IPS-20b (cell line): ENCODE measurements at regions not wholly inside any gene's neighbourhood (a gene's known extent, or its start where the extent isn't known, plus 50 kb on each side); places are given as distances from the start of the nearest gene placed in this dataset.

Source experiments
- H3K27ac ChIP-seq: one replicate; pipeline ENCODE4 v1.5.1; 2013; ENCODE audit warnings: low read length
- H3K27me3 ChIP-seq: 2 replicates; pipeline ENCODE4 v1.6.1; 2013; ENCODE audit warnings: mild to moderate bottlenecking, low read length, inconsistent platforms; ENCODE audit not compliant: insufficient read depth
- H3K36me3 ChIP-seq: 2 replicates; pipeline ENCODE4 v1.6.1; 2013; ENCODE audit warnings: low read depth, mild to moderate bottlenecking, inconsistent platforms, low read length, moderate library complexity; ENCODE audit not compliant: insufficient read depth
- H3K4me1 ChIP-seq: 2 replicates; pipeline ENCODE4 v1.6.1; 2013; ENCODE audit warnings: mild to moderate bottlenecking, control low read depth, inconsistent platforms, low read length, moderate library complexity; ENCODE audit not compliant: insufficient read depth
- H3K4me3 ChIP-seq: 2 replicates; pipeline ENCODE4 v1.5.1; 2013; ENCODE audit warnings: mild to moderate bottlenecking, low read length, inconsistent platforms
- H3K9ac ChIP-seq: 2 replicates; pipeline ENCODE4 v1.6.1; 2013; ENCODE audit warnings: low read depth, mild to moderate bottlenecking, inconsistent platforms, low read length, moderate library complexity
- H3K9me3 ChIP-seq: 2 replicates; pipeline ENCODE4 v1.6.1; 2013; ENCODE audit warnings: mild to moderate bottlenecking, low read depth, low read length, inconsistent platforms; ENCODE audit not compliant: insufficient read depth

DNA sequence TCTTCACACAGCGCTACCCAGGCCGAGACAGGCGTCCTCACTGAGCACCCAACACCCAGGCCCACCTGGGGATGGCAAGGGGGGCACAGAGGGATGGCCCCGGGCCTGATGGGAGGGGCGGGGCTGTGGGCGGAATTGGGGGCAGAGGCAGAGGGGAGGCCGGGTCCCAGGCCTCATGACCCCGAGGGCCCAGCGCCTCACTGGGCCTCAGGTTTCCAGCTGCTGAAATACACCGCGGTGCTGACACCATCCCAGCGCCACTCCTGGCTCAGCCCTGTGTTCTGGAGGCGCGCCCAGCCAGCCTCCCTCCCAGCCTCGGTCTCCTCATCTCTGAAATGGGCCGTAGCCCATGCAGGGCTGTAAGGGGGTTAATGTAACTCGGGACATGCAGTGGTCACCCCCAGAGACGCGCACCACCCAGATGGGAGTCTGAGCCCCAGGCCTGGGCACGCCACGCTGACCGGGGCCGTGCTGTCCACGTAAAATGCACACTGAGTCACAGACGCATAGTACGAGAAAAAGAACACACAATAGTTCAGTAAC lies 82.3 kb downstream of the UNCX start:
- H3K27me3 ChIP-seq, result no peaks in the 10 kb centered on the region

DNA sequence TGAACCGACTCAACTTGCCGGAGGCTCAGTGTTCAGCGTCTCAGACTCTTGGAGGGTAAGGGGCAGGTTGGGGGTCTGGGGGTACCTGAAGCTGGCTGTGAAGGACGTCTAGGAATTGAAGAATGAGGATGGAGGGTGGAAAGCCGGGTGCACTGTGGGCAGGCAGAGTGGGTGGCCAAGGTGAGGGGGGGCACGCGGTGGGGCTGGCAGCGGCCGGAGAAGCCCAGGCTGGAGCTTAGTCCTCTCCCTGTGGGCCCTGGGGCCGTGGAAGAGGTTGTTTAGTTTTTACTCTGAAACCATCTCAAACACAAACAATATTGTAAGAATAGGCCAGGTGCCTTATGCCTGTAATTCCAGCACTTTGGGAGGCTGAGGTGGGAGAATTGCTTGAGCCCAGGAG lies 83.4 kb downstream of the UNCX start:
- Histone ChIP-seq H3K36me3 (no peaks in the 10 kb centered on the region), H3K4me1 (no peaks in the 10 kb centered on the region)

More for the DNA sequence above, 82.3 kb downstream of the UNCX start:
- no peak overlapping the region for H3K27ac ChIP-seq
- H3K4me3 ChIP-seq, result no peak overlapping the region
- no peaks in the 10 kb centered on the region for H3K36me3 ChIP-seq
- no peaks in the 10 kb centered on the region for H3K9me3 ChIP-seq
- no peaks in the 10 kb centered on the region for H3K4me1 ChIP-seq
- H3K9ac ChIP-seq, result no peak overlapping the region

DNA sequence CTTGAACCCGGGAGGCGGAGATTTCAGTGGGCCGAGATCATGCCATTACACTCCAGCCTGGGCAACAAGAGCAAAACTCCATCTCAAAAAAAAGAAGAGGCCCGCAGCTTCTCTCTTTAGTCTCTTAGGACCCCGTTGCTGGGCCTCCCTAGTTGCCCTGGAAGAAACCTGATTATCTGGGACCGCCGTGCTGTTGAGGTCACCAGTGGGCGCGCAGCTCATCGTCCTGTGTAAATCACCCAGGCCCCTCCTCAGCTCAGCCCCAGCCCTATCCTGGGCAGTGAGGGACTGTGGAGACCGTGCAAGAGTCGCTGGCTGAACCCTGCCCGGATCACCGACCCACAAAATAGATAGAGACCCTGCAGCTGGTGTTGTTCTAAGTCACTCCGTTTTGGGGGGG lies 85.0 kb downstream of the UNCX start:
- H3K36me3 ChIP-seq, result no peaks in the 10 kb centered on the region
- H3K27ac ChIP-seq, result no peak overlapping the region
- H3K9ac ChIP-seq, result no peak overlapping the region
- no peaks in the 10 kb centered on the region for H3K27me3 ChIP-seq
- no peak overlapping the region for H3K4me3 ChIP-seq
- H3K4me1 ChIP-seq, result no peaks in the 10 kb centered on the region
- no peaks in the 10 kb centered on the region for H3K9me3 ChIP-seq

More for the DNA sequence above, 83.4 kb downstream of the UNCX start:
- no peak overlapping the region for H3K27ac ChIP-seq
- H3K9ac ChIP-seq, result no peak overlapping the region
- H3K9me3 ChIP-seq, result no peaks in the 10 kb centered on the region
- H3K4me3 ChIP-seq, result no peak overlapping the region
- no peaks in the 10 kb centered on the region for H3K27me3 ChIP-seq

DNA sequence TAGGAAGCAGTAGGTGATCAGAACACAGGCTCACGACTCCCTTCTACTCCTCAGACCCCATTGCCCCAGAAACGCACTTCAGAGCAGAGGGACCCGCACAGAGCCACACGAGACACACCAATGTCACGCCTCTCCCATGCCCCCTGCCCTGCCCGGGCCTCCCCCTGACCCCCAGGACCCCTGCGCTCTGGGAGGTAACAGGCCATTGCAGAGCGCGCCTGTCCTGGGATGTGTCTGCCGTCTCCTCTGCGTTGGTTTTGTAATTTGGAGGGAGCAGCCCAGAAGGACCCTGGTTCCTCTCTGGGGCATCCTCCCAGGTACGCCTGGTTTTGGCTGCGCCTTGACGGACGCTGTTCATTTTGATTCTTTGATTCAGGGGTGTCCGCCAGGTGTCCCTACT lies 85.4 kb downstream of the UNCX start:
- Histone ChIP-seq H3K36me3 (no peaks in the 10 kb centered on the region), H3K27ac (no peak overlapping the region), H3K27me3 (no peaks in the 10 kb centered on the region), H3K4me1 (no peaks in the 10 kb centered on the region), H3K4me3 (no peak overlapping the region), H3K9ac (no peak overlapping the region), H3K9me3 (no peaks in the 10 kb centered on the region)

DNA sequence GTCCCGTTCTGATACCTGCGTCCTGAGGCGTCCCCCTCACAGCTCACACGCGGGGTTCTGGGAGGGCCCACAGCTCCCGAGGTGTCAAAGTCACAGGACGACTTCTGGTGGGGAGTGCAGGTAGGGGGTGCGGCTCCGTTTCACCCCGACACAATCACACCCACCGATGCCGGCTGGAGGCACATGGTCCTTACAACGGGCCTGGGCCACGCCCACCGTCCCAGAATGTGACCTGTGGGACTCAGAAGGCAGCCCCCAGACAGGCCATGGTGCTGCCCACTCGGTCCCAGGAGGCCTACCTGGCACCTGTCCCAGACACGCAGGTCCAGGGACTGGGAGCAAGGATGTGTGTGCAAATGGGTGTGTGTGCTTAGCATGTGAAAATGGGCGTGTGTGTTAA lies 86.0 kb downstream of the UNCX start:
- H3K4me3 ChIP-seq, result no peak overlapping the region
- H3K4me1 ChIP-seq, result no peaks in the 10 kb centered on the region
- no peak overlapping the region for H3K27ac ChIP-seq
- no peak overlapping the region for H3K9ac ChIP-seq
- no peaks in the 10 kb centered on the region for H3K36me3 ChIP-seq
- no peaks in the 10 kb centered on the region for H3K9me3 ChIP-seq
- no peaks in the 10 kb centered on the region for H3K27me3 ChIP-seq

DNA sequence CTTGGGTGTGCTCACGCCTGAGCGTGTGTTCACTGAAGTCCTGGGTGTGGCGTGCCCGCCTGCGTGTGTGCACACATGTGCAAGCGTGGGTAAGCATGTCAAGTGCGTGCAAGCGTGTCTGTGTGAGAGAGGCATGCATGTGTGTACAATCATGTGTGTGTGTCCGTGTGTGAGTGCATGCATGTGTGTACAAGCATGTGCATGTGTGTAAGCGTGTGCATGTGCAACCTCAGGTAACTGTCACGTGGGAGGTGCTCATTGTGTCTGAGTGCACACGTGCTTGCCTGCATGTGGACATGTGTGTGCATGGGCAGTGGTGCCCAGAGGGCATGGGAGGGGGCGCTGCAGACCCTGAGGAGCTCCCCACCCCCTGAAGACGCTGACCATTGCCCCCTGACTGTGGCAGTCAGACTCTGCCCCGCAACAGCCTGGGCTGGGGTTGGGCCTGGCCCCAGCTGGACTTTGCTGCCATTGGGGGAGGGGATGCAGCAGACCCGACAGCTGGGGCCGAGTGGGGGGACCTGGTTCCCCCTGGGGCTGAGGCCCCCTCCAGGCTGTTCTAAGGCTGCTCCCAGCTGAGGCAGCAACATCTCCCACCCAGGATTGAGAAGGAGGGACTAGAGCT lies 88.1 kb downstream of the UNCX start:
- Histone ChIP-seq H3K27ac (no peak overlapping the region), H3K27me3 (no peaks in the 10 kb centered on the region), H3K4me3 (no peak overlapping the region), H3K9ac (no peak overlapping the region), H3K4me1 (no peaks in the 10 kb centered on the region), H3K9me3 (no peaks in the 10 kb centered on the region), H3K36me3 (no peaks in the 10 kb centered on the region)

DNA sequence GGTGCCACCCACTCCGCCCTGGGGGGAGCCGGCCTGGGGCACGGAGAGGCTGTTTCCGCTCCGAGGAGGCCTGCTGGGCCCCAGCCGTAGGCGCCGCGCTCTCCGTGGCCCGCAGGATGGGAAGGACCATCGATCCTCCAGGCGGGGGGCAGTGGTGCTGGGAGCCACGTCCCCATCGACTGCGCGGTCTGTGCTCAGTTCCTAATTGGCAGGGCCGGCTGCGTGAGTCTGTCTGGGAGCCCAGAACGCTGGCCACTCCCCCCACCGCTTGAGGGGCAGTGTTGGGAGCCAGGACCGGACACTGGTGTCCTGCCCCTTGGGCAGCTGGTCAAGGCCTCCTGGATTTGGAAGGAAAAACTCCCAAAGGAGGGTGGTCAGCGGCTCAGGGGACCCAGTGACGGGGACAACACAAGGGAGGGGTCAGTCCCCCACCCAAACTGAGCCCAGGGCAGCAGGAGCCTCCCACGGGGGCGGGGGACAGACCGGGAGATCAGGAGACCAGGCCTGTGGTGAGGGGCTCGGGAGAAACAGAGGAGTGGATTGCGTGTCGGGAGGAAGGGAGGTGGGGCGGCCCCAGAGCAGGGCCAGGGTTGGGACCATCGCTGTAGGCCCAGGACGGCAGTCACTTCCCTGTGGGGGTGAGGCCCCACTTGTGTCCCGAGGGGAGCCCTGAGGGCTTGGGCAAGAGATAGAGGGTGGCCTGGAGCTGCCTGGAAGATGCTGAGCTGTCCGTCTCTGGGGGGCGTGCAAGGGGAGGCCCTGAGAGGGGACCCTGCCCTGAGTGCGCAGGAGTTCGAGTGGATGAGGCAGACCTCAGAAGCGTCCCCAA lies 89.0 kb downstream of the UNCX start:
- Histone ChIP-seq H3K9me3 (no peaks in the 10 kb centered on the region), H3K27me3 (no peaks in the 10 kb centered on the region), H3K4me3 (no peak overlapping the region)

DNA sequence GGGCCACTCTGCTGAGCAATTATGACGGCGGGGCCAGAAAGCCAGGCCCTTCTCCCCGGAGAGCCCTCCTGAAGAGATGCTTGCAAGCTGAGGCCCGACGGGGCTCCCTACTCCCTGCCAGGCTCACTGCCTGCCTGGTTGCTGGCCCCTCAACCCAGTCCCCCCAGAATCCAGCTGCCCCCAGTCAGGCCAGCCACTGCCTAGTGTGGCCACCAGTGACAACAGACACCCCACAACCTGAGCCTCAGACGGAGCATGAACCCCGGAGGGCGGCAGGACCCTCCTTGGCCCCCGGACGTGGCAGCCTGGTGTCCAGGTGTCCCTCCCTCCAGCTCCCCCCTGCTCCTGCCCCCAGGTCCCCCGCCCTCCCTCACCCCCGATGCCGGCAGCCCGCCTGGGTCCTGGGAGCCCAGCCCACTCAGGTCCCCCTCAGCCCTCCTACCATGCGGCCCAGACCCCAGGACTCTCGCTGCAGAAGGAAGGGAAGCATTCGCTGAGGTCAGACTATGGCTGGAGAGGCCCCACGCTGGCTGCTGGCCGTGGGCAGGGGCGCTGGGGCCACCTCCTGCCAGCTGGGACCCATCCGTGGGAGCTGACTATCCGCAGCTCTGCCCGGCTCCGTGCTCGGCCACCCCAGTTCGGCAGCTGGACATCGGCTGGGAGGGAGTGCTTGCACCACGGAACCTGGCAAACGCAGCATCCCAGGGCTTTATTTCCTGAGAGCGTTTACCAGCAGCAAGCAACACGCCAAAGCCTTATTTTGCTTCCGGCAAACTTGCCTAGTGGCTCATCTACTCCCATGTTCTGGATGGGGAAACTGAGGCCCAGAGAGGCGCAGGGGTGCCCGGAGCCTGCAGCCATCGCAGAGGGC lies 89.8 kb downstream of the UNCX start:
- H3K27me3 ChIP-seq, result no peaks in the 10 kb centered on the region
- no peaks in the 10 kb centered on the region for H3K9me3 ChIP-seq
- H3K27ac ChIP-seq, result no peak overlapping the region
- H3K9ac ChIP-seq, result no peak overlapping the region
- no peak overlapping the region for H3K4me3 ChIP-seq
- no peaks in the 10 kb centered on the region for H3K4me1 ChIP-seq
- H3K36me3 ChIP-seq, result no peaks in the 10 kb centered on the region

More for the DNA sequence above, 89.0 kb downstream of the UNCX start:
- Histone ChIP-seq H3K36me3 (no peaks in the 10 kb centered on the region), H3K27ac (no peak overlapping the region), H3K4me1 (no peaks in the 10 kb centered on the region), H3K9ac (no peak overlapping the region)

DNA sequence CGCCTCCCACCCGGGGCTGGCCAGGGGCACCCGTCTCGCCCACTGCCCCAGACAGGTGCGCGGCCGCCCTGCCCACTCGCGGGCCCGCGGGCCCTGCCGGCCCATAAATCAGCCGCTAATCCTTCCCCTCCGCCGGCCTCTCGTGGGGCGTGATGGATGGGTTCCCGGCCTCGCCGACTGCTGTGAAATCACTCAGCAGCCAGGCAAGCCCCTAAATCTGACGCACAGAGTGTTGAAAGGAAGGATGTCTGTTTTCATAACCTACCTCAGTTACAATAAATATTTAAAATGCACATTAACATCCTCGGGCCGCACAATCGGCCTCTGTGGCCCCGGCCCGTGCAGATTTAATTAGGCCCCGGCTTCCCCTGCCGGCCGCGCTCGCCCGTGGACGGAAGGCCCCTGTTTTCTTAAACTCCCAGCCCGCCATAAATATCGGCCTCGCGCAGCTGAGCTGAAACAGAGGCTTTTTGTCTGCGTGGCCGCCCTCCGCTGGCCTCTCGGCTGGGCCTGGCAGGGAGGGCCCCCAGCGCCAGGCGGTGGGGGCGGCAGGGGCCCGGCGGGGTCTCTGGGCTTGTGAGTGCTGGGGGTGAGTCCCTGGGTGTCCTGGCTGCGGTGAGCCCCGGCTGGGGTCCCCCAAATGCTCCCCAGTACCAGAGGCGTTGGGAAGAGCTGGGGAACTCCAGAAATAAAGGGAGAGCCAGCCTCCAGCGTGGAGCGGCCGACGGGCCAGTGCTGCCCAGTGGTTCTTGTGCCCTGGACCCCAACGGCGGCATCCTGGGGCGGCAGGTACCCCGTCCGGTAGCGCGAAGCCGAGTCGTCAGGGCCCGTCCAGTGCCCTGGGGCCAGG lies 90.7 kb downstream of the UNCX start:
- Histone ChIP-seq H3K4me3 (no peak overlapping the region), H3K9ac (no peak overlapping the region), H3K9me3 (no peaks in the 10 kb centered on the region), H3K4me1 (no peaks in the 10 kb centered on the region), H3K36me3 (no peaks in the 10 kb centered on the region), H3K27ac (no peak overlapping the region), H3K27me3 (no peaks in the 10 kb centered on the region)

DNA sequence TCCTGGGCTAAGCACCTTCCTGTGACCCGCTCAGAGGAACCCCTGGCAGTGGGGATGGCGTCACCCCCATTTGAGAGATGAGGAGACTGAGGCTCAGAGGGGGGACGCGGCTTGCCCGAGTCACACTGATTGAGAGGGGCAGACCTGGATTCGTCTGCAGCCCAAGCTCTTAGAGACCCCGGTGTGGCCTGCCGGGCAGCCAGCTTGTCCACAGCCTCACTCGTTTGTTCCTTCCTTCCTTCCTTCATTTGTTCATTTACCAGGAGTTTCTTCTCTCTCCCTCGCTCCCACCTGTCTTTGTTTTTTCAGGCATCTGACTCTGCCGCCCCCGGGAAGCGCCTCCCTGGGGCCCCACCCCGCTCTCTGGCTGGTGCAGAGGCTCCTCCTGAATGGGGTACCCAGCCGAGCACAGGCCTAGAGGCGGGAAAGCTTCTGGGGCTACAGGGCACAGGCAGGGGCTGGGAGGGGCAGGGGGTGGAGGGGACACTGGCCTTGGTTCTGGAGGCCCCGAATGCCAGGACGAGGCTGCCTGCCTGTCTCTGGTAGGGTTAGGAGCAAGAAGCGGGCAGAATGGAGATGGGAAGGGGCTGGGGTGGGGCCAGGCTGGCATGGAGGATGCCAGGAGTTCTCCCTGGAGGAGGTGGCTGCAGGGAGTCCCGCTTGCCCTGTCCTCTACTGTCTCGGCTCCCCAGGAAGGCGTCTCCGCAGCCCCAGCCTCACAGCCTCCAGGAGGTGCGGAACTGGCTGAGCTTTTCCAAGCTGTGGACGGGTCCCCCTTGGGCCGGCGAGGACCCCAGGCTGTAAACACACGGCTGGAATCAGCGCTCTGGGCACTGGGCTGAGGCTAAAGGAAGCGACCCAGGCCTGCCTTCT lies 91.6 kb downstream of the UNCX start:
- Histone ChIP-seq H3K4me3 (no peak overlapping the region), H3K4me1 (no peaks in the 10 kb centered on the region), H3K27me3 (no peaks in the 10 kb centered on the region), H3K27ac (no peak overlapping the region), H3K36me3 (no peaks in the 10 kb centered on the region), H3K9ac (no peak overlapping the region), H3K9me3 (no peaks in the 10 kb centered on the region)
